K562 (cell line): ENCODE measurements at regions not wholly inside any gene's neighbourhood (a gene's known extent, or its start where the extent isn't known, plus 50 kb on each side); places are given as distances from the start of the nearest gene placed in this dataset.

Experiments used
- ATAC-seq: fragments of 200-7000 bp; cut with Tn5 transposase; 3 replicates; pipeline ENCODE4 v1.9.1; 2020; ENCODE audit warnings: moderate library complexity
- BruUV-seq: library from RNA; stranded (reverse); fragments of 400-500 nt; replicated peaks from 2 replicates; lab custom pipeline; 2021; lab: Mats Ljungman, UMichigan
- CTCF ChIA-PET: fragments of 300-600 bp; formaldehyde crosslinking; extraction: SDS; loops from one replicate; lab custom pipeline; 2021; ENCODE audit warnings: low intra/inter-chr PET ratio; lab: Yijun Ruan, JAX
- POLR2A ChIA-PET: fragments of 300-600, 350-650 bp; sonication (Branson Sonifier 250); formaldehyde crosslinking; extraction: SDS; loops from one replicate; lab custom pipeline; 2021; ENCODE audit warnings: antibody characterized with exemption, inconsistent platforms; lab: Yijun Ruan, JAX
- DNase-seq, 4 experiments: peaks; one replicate each; pipeline versions ENCODE4 v3.0.0 to v3.0.0-alpha.2; 2011 to 2018; ENCODE audit warnings: low spot score in 3 of 4, mixed read lengths in 3 of 4; ENCODE audit errors: extremely low read depth in 1 of 4
- FAIRE-seq: peaks from 2 replicates; lab custom pipeline; 2011; peaks lifted over from hg19 to GRCh38; lab: Jason Lieb, UNC
- H2AFZ ChIP-seq: 2 replicates; pipeline ENCODE4 v1.6.0; 2011; ENCODE audit warnings: low read depth, low read length, control low read depth, inconsistent platforms
- H3K27ac ChIP-seq: fragments of 200-600 bp; 3 replicates; pipeline ENCODE4 v1.8.0; 2011; ENCODE audit warnings: low read depth, mild to moderate bottlenecking, control low read depth, inconsistent platforms, low read length, moderate library complexity, mixed read lengths; ENCODE audit errors: extremely low read depth
- H3K27me3 ChIP-seq, 2 experiments: fragments of 300-600 bp in 1 of 2; 2 replicates in 1 of 2; 3 replicates in 1 of 2; pipeline versions ENCODE4 v1.6.0 to v1.8.0; 2011; ENCODE audit warnings: inconsistent platforms in 2 of 2, low read length in 2 of 2, mild to moderate bottlenecking in 1 of 2, mixed read lengths in 1 of 2, moderate library complexity in 1 of 2; ENCODE audit not compliant: control insufficient read depth in 2 of 2, insufficient read depth in 2 of 2
- H3K36me3 ChIP-seq: fragments of 300-600 bp; 3 replicates; pipeline ENCODE4 v1.8.0; 2011; ENCODE audit warnings: mild to moderate bottlenecking, low read length, inconsistent platforms; ENCODE audit not compliant: control insufficient read depth, insufficient read depth
- H3K4me1 ChIP-seq, 2 experiments: fragments of 200-600 bp in 1 of 2; replicated peaks in 1 of 2; 2 replicates in 1 of 2; 3 replicates in 1 of 2; pipeline versions ENCODE4 v1.5.1 to v1.8.0; 2011; ENCODE audit warnings: inconsistent platforms in 2 of 2, low read length in 2 of 2, mild to moderate bottlenecking in 1 of 2, mixed read lengths in 1 of 2, moderate library complexity in 1 of 2; ENCODE audit not compliant: control insufficient read depth in 2 of 2, insufficient read depth in 2 of 2
- H3K4me2 ChIP-seq: 2 replicates; pipeline ENCODE4 v1.6.1; 2011; ENCODE audit warnings: low read length, control low read depth, inconsistent platforms, mixed read lengths; ENCODE audit not compliant: insufficient read depth
- H3K4me3 ChIP-seq: fragments of 200-600 bp; sonication (generic), shearing (Covaris generic); 2 replicates; pipeline ENCODE4 v1.5.1; 2016; ENCODE audit warnings: control low read depth, inconsistent platforms
- H3K79me2 ChIP-seq: fragments of 200-600 bp; 3 replicates; pipeline ENCODE4 v1.8.0; 2011; ENCODE audit warnings: low read length, inconsistent platforms; ENCODE audit not compliant: control insufficient read depth, insufficient read depth
- H3K9ac ChIP-seq, 2 experiments: 2 replicates each; pipeline versions ENCODE4 v1.6.0 to v1.6.1; 2011; ENCODE audit warnings: low read depth in 2 of 2, low read length in 2 of 2, control low read depth in 1 of 2, inconsistent platforms in 1 of 2, mild to moderate bottlenecking in 1 of 2, mixed read lengths in 1 of 2; ENCODE audit not compliant: insufficient read depth in 1 of 2
- H3K9me1 ChIP-seq: one replicate; pipeline ENCODE4 v1.6.0; 2011; ENCODE audit warnings: inconsistent platforms, mild to moderate bottlenecking, low read length, moderate library complexity; ENCODE audit not compliant: control insufficient read depth, insufficient read depth
- H3K9me3 ChIP-seq: replicated peaks from 2 replicates; pipeline ENCODE4 v1.5.1; 2011; ENCODE audit warnings: low read depth, low read length, inconsistent platforms; ENCODE audit not compliant: control insufficient read depth, insufficient read depth
- H4K20me1 ChIP-seq: replicated peaks from 2 replicates; pipeline ENCODE4 v1.6.1; 2011; ENCODE audit warnings: low read length, inconsistent platforms, mixed read lengths; ENCODE audit not compliant: control insufficient read depth, insufficient read depth
- DPF2 ChIP-seq: fragments of 450-650 bp; IDR thresholded peaks from 2 replicates; pipeline ENCODE4 v1.6.1; 2016
- LCOR ChIP-seq: sonication (generic); formaldehyde crosslinking; IDR thresholded peaks from 2 replicates; pipeline ENCODE4 v1.8.0; 2022; ENCODE audit warnings: mild to moderate bottlenecking, missing genetic modification reagents
- WGBS: fragments of 100-300 bp; shearing (Covaris generic); methylation state at CpG from one replicate; pipeline ENCODE4 v1.1.6; 2016; ENCODE audit warnings: low coverage, mixed read lengths; ENCODE audit not compliant: insufficient coverage; ENCODE audit errors: missing lambda C conversion rate; 5-methylcytosine and 5-hydroxymethylcytosine counted together
- in situ Hi-C: fragments of 300-500 bp; cut with MboI; formaldehyde crosslinking; loops from 4 replicates; pipeline ENCODE4 v1.15.0; 2018; ENCODE audit warnings: inconsistent platforms, mixed read lengths
- intact Hi-C: fragments of 100-400 bp; cut with micrococcal nuclease; formaldehyde crosslinking; loops from 2 replicates; pipeline ENCODE4 v1.14.2; 2022

DNA sequence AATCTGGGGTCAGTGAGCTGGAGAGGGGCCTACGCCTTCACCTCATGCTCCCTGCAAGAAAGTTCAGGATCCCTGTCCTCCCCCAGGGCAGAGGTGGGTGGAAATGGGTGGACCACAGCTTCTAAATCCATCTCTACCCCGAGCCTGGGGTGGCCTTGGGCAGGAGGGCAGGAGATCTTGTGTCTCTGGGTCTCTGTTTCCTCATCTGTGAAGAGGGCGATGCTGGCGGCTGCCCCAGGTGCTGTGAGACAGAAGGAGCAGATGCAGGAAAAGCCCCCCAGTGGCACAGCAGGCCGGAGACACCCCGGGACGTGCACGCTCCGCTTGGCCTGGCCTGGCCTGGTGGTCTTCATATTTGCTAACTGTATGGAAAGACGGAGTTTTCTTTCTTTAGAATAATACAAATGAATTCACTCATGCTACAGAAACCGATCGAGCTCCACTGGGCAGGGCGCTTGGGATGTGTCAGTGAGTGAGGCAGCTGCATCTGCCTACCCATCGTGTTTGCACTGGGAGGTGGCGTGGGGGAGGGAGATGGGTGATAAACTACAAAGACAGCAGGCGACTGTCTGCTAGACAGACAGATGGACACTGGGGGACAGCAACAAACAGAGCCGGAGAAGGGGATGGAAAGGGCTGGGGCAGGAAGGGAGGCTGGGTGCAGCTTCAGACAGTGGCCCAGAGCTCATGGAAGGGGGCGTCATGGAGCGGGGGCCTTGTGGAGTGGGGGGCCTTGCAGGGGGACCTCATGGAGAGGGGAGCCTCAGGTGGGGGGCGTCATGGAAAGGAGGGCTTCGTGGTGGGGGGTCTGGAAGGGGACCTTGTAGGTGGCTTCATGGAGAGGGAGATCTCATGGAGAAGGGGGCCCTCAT, 136.2 kb downstream of the CPZ start:
- no peak for DNase-seq
- ChIA-PET POLR2A (no interaction called here), CTCF (no interaction called here)
- intact Hi-C loops (no loop called here), in situ Hi-C loops (no loop called here)
- Histone ChIP-seq H4K20me1 (peaks cover 6% of the 10 kb centered on the region; the same call in 1 of the 2 replicates), H3K27me3 (peaks cover 0 to 34% of the 10 kb centered on the region in 2 experiments; a peak in 3 of 5 replicates), H3K79me2 (no peaks in the 10 kb centered on the region), H3K9me1 (no peaks in the 10 kb centered on the region), H3K36me3 (no peaks in the 10 kb centered on the region), H3K9ac (no peak overlapping the region; a peak in 1 of 4 replicates), H3K4me2 (no peak overlapping the region), H3K27ac (no peak overlapping the region), H3K4me1 (peaks cover 0 to 3% of the 10 kb centered on the region in 2 experiments; a peak in 2 of 5 replicates), H3K9me3 (no peaks in the 10 kb centered on the region), H2AFZ (no peak overlapping the region), H3K4me3 (no peak overlapping the region)
- FAIRE-seq: no peak
- WGBS: 5% methylated on average over 19 of the region's 21 CpGs
- no TSS peak for BruUV-seq
- TF ChIP-seq LCOR (no peak), DPF2 (no peak)
- ATAC-seq: no peak
